ENCODE measurements at regions not wholly inside any gene's neighbourhood (a gene's known extent, or its start where the extent isn't known, plus 50 kb on each side); places are given as distances from the start of the nearest gene placed in this dataset.

DNA sequence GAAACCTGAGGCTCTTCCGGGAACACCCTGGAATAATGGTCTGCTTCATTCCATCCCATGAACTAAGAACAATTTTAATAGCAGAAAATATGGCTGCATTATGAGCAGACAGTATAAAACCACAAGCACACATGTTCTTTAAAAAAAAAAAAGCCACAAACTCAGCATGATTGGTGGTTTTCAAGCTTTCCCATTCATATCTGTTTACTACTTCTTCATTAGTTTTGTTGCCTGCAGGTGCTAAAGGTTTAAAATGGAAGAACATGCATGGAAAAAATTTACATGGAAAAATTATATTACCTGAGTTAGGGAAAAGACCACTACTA lies 137.9 kb upstream of the HES1 start:
- Mint-ChIP-seq H3K36me3 (ENCODE audit: low read depth) (no peaks in the 10 kb centered on the region), H3K27ac (no peak overlapping the region), H3K4me1 (peaks cover 79% of the 10 kb centered on the region), H3K9me3 (no peaks in the 10 kb centered on the region), H3K27me3 (ENCODE audit: low read depth, poor library complexity) (peaks cover 40% of the 10 kb centered on the region), H3K4me3 (no peak overlapping the region)
- DNase-seq = no peak
- TF ChIP-seq, protein P1, sequence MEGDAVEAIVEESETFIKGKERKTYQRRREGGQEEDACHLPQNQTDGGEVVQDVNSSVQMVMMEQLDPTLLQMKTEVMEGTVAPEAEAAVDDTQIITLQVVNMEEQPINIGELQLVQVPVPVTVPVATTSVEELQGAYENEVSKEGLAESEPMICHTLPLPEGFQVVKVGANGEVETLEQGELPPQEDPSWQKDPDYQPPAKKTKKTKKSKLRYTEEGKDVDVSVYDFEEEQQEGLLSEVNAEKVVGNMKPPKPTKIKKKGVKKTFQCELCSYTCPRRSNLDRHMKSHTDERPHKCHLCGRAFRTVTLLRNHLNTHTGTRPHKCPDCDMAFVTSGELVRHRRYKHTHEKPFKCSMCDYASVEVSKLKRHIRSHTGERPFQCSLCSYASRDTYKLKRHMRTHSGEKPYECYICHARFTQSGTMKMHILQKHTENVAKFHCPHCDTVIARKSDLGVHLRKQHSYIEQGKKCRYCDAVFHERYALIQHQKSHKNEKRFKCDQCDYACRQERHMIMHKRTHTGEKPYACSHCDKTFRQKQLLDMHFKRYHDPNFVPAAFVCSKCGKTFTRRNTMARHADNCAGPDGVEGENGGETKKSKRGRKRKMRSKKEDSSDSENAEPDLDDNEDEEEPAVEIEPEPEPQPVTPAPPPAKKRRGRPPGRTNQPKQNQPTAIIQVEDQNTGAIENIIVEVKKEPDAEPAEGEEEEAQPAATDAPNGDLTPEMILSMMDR (IDR thresholded peaks at IDR 0.05) = no peak

DNA sequence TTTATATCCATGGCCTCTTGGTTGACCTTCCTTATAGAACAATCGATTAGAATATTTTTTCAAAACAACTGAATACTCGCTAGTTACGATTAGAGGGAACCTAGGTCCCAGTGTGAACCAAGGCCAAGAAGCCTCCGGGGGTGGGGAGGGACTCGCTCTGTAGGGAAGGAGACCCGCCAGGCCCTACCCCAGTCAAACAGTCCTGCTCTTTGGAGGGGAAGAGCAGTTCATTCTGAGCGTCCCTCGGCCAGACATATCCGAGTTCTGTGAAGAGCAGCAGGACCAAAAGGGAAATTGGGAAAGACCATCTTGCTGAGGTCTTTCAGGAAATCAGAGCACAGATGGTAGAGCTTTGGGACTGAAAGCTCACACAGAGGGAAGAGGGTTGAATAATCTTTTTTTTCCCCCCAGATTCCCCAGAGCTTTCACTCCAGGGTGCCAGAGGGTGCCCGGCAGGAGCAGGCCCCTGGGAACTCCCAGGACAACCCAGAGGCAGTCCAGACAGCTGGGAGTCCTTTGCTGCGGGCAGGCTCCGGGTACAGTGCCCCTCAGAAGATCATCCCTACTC lies 137.2 kb upstream of the HES1 start:
- H3K4me3 Mint-ChIP-seq = no peak overlapping the region
- H3K4me1 Mint-ChIP-seq = peaks cover 85% of the 10 kb centered on the region
- no peak overlapping the region for H3K27ac Mint-ChIP-seq
- H3K9me3 Mint-ChIP-seq = no peaks in the 10 kb centered on the region
- peaks cover 33% of the 10 kb centered on the region for H3K27me3 Mint-ChIP-seq (ENCODE audit: low read depth, poor library complexity)
- no peak for DNase-seq
- TF ChIP-seq, protein P1 (IDR thresholded peaks at IDR 0.05) = no peak
- H3K36me3 Mint-ChIP-seq (ENCODE audit: low read depth) = no peaks in the 10 kb centered on the region

DNA sequence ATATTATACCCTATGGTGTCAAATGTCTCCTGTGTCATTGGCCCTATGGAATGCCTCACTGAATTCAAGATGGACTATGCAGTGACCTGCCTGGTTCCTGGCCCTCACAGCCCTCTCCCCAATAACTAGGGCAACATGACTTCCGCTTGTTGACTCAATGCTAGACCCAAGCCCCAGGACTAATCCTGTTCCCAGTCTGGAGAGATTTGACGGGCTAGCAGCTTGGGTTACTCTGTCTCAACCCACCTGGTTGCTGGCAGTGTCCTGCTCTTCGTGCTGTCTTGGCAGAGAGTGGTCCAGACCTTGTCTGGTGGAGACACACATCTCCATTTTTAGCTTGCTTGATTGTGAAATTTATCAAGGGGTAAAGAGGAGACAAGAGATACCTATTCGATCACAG lies 135.8 kb upstream of the HES1 start:
- Mint-ChIP-seq H3K4me3 (no peak overlapping the region), H3K9me3 (no peaks in the 10 kb centered on the region), H3K4me1 (peaks cover 89% of the 10 kb centered on the region), H3K27ac (peak overlapping the region; percentile 7), H3K27me3 (ENCODE audit: low read depth, poor library complexity) (peaks cover 28% of the 10 kb centered on the region), H3K36me3 (ENCODE audit: low read depth) (no peaks in the 10 kb centered on the region)
- no peak for DNase-seq
- TF ChIP-seq, protein P1 (IDR thresholded peaks at IDR 0.05) = no peak

DNA sequence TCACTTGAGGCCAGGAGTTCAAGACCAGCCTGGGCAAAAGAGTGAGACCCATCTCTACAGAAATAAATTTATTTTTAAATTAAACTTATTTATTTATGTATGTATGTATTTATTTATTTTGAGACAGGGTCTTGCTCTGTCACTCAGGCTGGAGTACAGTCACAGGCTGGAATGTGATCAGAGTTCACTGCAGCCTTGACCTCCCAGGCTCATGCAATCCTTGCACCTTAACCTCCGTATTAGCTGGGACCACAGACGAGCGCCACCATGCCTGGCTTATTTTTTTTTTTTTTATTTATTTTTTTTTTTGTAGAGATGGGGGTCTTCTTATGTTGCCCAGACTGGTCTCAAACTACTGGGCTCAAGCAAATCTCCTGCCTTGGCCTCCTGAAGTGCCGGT lies 135.2 kb upstream of the HES1 start:
- H3K4me1 Mint-ChIP-seq = peaks cover 88% of the 10 kb centered on the region
- no peak overlapping the region for H3K4me3 Mint-ChIP-seq
- peaks cover 26% of the 10 kb centered on the region for H3K27me3 Mint-ChIP-seq (ENCODE audit: low read depth, poor library complexity)
- H3K9me3 Mint-ChIP-seq = no peaks in the 10 kb centered on the region
- no peak for DNase-seq
- no peaks in the 10 kb centered on the region for H3K36me3 Mint-ChIP-seq (ENCODE audit: low read depth)
- TF ChIP-seq, protein P1 (IDR thresholded peaks at IDR 0.05) = no peak
- no peak overlapping the region for H3K27ac Mint-ChIP-seq

DNA sequence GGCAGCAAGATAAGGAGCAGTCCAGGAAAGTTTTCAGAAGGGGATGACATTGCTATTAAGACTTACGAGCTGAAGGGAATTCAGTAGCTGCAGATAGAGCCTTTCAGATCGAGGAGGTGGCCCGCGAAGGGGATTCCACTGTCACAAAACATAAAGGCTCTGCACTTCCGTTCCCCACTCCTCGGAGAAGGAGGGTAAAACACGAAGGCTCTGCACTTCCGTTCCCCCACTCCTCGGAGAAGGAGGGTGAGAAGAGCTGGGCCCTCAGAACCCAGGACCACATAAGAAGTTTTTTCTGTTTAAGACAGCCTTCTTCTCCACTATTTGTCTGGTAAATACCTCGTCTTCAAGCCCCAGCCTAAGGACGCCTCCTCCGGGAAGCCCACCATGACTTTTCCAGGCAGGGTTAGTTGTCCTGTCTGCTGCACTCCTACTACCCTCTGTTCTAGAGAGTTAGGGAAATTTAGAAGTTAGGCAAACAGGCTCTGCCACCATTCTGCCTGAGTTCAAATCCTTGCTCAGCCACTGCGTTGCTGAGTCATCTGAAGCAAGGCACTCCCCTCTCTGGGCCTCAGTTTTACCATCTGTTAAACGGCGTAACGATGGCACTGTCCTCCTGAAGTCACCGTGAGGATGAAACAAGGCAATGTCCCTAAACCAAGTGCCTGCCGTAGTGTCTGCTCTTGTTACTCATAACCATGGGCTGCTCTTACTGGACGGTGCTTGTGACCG lies 134.1 kb upstream of the HES1 start:
- no peak for DNase-seq
- Mint-ChIP-seq H3K27ac (no peak overlapping the region), H3K36me3 (ENCODE audit: low read depth) (no peaks in the 10 kb centered on the region), H3K9me3 (no peaks in the 10 kb centered on the region), H3K4me3 (no peak overlapping the region), H3K27me3 (ENCODE audit: low read depth, poor library complexity) (peaks cover 19% of the 10 kb centered on the region), H3K4me1 (peaks cover 86% of the 10 kb centered on the region)
- TF ChIP-seq, protein P1 (IDR thresholded peaks at IDR 0.05) = no peak

All from nephron progenitor cell (in vitro differentiated cells).